Small intestine (tissue), 7 donors: ENCODE measurements at regions not wholly inside any gene's neighbourhood (a gene's known extent, or its start where the extent isn't known, plus 50 kb on each side); places are given as distances from the start of the nearest gene placed in this dataset.
A peak's percentile ranks its signal among the peaks of the same experiment; 100 is the strongest.
"Not testable (repeated sequence)": the region's sequence is repeated elsewhere in the genome, so short reads cannot be mapped to it uniquely, and the experiment has no call there.

Source experiments
- DNase-seq, 2 donors: peaks; one replicate each; pipeline versions ENCODE4 v3.0.0 to v3.0.0-alpha.2; 2013
- FAIRE-seq: peaks from 2 replicates; lab custom pipeline; 2012; peaks lifted over from hg19 to GRCh38; lab: Jason Lieb, UNC
- H3K27ac ChIP-seq, 3 donors: one replicate each; pipeline ENCODE4 v1.5.1; 2013; ENCODE audit warnings: low read length in 2 of 3, mild to moderate bottlenecking in 2 of 3, control low read depth in 1 of 3, inconsistent platforms in 1 of 3, low read depth in 1 of 3, moderate library complexity in 1 of 3
- H3K27me3 ChIP-seq, 3 donors: one replicate each; pipeline ENCODE4 v1.6.1; 2013; ENCODE audit warnings: low read length in 3 of 3, inconsistent platforms in 1 of 3; ENCODE audit not compliant: control insufficient read depth in 3 of 3, insufficient read depth in 3 of 3
- H3K36me3 ChIP-seq, 3 donors: one replicate each; pipeline ENCODE4 v1.6.1; 2013; ENCODE audit warnings: low read length in 3 of 3, inconsistent platforms in 1 of 3, low read depth in 1 of 3, mild to moderate bottlenecking in 1 of 3, moderate library complexity in 1 of 3; ENCODE audit not compliant: control insufficient read depth in 3 of 3, insufficient read depth in 2 of 3
- H3K4me1 ChIP-seq, 3 donors: one replicate each; pipeline ENCODE4 v1.6.1; 2013; ENCODE audit warnings: low read length in 2 of 3, inconsistent platforms in 1 of 3, low read depth in 1 of 3, mild to moderate bottlenecking in 1 of 3, moderate library complexity in 1 of 3; ENCODE audit not compliant: control insufficient read depth in 3 of 3, insufficient read depth in 2 of 3
- H3K4me3 ChIP-seq, 3 donors: one replicate each; pipeline ENCODE4 v1.5.1; 2013; ENCODE audit warnings: low read length in 3 of 3, control low read depth in 1 of 3, inconsistent platforms in 1 of 3, low read depth in 1 of 3, mild to moderate bottlenecking in 1 of 3, moderate library complexity in 1 of 3
- H3K9me3 ChIP-seq, 2 donors: one replicate each; pipeline ENCODE4 v1.6.1; 2013; ENCODE audit warnings: low read depth in 1 of 2, low read length in 1 of 2; ENCODE audit not compliant: control insufficient read depth in 2 of 2, insufficient read depth in 1 of 2
- WGBS, 3 donors: extraction: QIAGEN DNeasy Blood & Tissue Kit; methylation state at CpG; one replicate each; pipeline ENCODE4 v1.1.7; 2013; 5-methylcytosine and 5-hydroxymethylcytosine counted together
- donor health status: healthy with polysubstance abuse.
- donor health status: control.
- donor health status: control.
- donor health status: Bipolar disorder and iron deficiency.
- donor health status: healthy.

DNA sequence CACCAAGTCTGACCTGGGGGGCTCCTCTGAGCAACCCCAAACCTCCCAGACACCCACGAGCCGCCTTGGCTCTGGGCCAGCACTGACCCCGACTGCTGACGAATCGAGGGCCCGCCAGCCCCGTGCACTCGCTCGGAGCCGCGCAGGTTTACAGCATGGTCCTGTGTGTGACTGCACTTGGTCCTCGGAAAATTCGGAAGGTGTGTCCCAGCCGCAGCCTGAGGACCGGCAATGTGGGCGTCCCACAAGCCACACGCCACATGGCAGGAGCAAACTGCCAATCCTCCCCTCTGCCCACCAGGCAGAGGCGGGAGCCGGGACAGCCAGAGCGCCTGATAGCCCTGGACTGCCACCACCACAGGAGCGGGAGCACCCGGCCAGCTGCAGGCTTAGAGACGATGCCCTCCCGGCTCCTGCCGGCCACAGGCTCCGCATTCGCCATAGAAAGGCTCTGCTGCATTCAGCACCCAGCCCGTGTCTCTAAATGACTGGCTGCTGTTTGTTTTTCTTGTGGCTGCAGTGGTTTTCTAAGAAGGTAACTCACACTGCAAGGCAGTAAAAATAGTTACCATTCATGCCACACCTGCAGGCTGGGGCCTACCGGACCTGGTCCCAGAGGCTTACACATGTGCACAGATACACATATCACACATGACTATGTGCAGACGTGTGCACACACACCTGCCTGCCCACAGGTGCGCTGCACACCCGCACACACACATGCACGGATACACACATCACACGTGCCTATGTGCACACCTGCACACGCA lies 5415.3 kb upstream of the TPTE start:
- WGBS, 3 donors: 76 to 100% (median 76%) methylated on average over 2 to 14 of the region's 35 CpGs
- not testable (repeated sequence) for H3K27me3 ChIP-seq, DNase-seq, H3K4me3 ChIP-seq, H3K9me3 ChIP-seq, H3K36me3 ChIP-seq, H3K4me1 ChIP-seq, FAIRE-seq, H3K27ac ChIP-seq

DNA sequence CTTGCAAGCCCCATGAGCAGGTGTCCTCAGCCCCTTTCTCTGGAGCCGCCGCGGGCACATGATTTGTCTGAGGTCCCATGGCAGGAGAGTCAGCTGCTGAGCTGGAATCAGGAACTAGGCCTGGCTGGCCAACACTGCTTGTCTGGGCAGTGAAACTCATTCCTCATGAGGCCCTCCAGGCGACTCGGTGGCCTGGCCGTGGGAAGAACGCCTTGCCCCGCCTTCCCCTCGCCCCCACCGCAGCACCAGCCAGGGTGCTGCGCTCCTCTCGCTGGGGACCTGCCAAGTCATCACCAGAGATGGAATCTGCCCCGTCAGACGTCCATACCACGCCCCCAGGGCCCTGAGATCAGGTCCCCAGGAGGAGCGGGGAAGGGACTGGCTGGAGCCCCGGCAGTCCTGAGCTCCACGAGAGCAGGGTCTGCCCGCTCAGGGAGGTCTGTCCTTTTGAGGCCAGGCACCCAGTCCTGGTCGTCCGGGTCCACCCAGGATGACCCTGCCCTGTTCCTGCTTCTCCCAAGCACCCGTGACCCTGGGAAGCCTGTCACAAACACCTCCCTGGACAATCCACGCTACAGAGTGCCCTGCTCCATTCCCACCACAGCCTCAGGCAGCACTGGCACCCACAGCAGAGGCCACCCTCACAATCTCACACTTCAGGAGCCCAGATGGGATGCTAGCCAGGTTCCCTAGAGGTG lies 5414.5 kb upstream of the TPTE start:
- H3K9me3 ChIP-seq, H3K4me3 ChIP-seq, FAIRE-seq, H3K4me1 ChIP-seq, H3K27me3 ChIP-seq, H3K36me3 ChIP-seq, DNase-seq: not testable (repeated sequence)
- 69 to 76% (median 75%) methylated on average over 2 to 4 of the region's 23 CpGs for WGBS, 3 donors
- peak overlapping the region in 1 of 3 donors; percentile 44 for H3K27ac ChIP-seq

DNA sequence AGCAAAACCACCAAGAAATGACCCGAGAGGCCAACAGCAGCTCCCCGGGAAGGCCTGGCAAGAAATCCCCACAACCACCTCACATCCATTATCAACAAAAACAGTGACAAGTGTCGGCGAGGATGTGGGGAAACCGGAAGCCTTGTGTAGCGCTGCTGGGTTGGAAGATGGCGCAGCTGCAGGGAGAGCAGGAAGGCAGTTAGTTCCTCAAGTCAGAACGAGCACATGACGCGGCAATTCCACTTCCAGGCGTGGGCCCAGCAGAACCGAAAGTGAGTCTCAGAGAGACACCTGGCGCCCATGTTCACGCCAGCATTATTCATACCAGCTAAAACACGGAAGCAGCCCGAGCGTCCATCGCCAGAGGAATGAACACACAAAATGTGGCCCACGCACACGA lies 5413.7 kb upstream of the TPTE start:
- not testable (repeated sequence) for H3K36me3 ChIP-seq, H3K27me3 ChIP-seq, H3K4me3 ChIP-seq, H3K9me3 ChIP-seq, H3K4me1 ChIP-seq, DNase-seq, FAIRE-seq, H3K27ac ChIP-seq
- WGBS, 3 donors: no CpG with 5 or more reads among the region's 20 CpGs

GRCh38 chr21:5108048-5108775 lies 5413.2 kb upstream of the TPTE start:
- H3K27me3 ChIP-seq, H3K27ac ChIP-seq, FAIRE-seq, H3K4me1 ChIP-seq, DNase-seq, H3K36me3 ChIP-seq, H3K9me3 ChIP-seq, H3K4me3 ChIP-seq: not testable (repeated sequence)
- WGBS, 3 donors: 0 to 20% methylated on average over 1 to 6 of the region's 19 CpGs; no CpG with 5 or more reads in 1 of the 3 donors

- not testable (repeated sequence) for H3K4me1 ChIP-seq, DNase-seq, FAIRE-seq, H3K27me3 ChIP-seq, H3K9me3 ChIP-seq, H3K36me3 ChIP-seq, H3K27ac ChIP-seq, H3K4me3 ChIP-seq
- WGBS, 3 donors: 95 to 100% (median 100%) methylated on average over 3 to 5 of the region's 10 CpGs
Observed at GRCh38 chr21:5111197-5111596, 5410.2 kb upstream of the TPTE start.

DNA sequence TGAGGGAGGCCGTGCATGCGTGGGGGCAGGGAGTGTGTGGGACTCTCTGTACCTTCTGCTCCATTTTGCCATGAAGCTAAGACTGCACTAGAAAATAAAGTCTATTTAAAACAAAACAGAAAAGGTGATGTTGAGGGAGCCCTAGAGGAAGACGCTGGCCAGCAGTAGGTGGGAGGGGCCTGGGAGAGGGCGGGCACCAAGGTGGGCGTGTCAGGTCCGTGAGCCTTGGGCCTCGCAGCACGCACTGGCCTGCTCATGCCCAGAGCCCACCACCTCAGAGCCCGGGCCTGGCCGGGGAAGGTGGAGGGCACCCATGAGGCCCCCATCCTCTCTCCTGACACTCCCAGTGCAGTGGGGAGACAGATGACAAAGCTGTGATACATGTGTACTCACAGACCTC lies 5408.3 kb upstream of the TPTE start:
- FAIRE-seq, DNase-seq, H3K27ac ChIP-seq, H3K4me3 ChIP-seq, H3K36me3 ChIP-seq, H3K27me3 ChIP-seq, H3K4me1 ChIP-seq, H3K9me3 ChIP-seq: not testable (repeated sequence)
- WGBS, 3 donors: no CpG with 5 or more reads among the region's 10 CpGs

GRCh38 chr21:5114468-5114867 lies 5406.9 kb upstream of the TPTE start:
- not testable (repeated sequence) for H3K36me3 ChIP-seq, DNase-seq, H3K9me3 ChIP-seq, H3K27me3 ChIP-seq, H3K27ac ChIP-seq, FAIRE-seq, H3K4me1 ChIP-seq, H3K4me3 ChIP-seq
- no CpG with 5 or more reads among the region's 8 CpGs for WGBS, 3 donors

DNA sequence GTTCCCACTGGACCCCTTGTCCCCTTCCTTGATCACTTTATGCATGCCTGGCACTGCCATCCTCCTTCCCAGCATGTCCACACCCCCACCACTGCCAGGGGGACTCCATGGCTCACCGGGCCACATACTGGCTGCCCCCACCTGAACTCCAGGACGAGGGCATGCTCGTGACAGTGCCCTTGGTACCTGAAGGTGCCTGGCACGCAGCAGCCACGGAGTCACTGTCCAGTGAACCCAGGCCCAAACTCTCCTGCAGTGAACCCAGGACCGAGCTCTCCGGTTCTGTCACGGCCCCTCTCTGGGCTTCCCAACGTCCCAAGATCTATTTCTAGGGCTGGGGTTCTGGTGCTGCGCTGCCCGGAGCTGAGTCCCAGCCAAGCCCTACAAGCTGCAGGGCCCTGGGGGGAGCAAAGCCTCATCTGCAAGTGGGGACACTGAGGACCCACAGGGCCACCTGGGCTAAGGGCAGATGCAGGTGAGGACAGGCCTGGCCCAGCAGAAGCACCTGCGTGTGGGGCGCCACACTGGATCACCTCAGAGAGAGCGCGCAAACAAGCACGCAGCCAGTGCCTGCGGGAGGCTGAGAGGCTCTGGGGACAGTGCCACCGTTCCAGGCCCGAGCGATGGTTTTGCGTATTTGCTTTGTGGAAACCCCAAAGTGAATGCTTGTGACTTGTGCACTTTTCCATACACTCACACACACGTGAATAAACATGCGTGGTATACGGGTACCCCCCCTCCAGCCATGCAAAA lies 5406.3 kb upstream of the TPTE start:
- H3K4me3 ChIP-seq, H3K9me3 ChIP-seq, H3K27me3 ChIP-seq, FAIRE-seq, DNase-seq, H3K36me3 ChIP-seq, H3K27ac ChIP-seq, H3K4me1 ChIP-seq: not testable (repeated sequence)
- 68 to 82% (median 74%) methylated on average over 6 to 14 of the region's 24 CpGs for WGBS, 3 donors
